ENCODE measurements at regions not wholly inside any gene's neighbourhood (a gene's known extent, or its start where the extent isn't known, plus 50 kb on each side); places are given as distances from the start of the nearest gene placed in this dataset.

- TF ChIP-seq EP300 (IDR thresholded peaks at IDR 0.05) (no peak), POLR2AphosphoS5 (IDR thresholded peaks at IDR 0.05) (no peak)
- Histone ChIP-seq H3K36me3 (no peaks in the 10 kb centered on the region), H3K9me3 (no peaks in the 10 kb centered on the region), H3K27me3 (peaks cover 0 to 9% (median 0%) of the 10 kb centered on the region in 4 donors), H3K4me1 (no peaks in the 10 kb centered on the region), H3K27ac (replicated peaks in 1 of 4) (no peak overlapping the region), H3K4me3 (no peak overlapping the region)
- intact Hi-C loops (cut with DNase I): no loop called here
- peak; percentile 90 for DNase-seq (ENCODE audit: extremely low spot score)
- 78% methylated on average over 7 of the region's 7 CpGs for WGBS
Measured at GRCh38 chr11:134607963-134608750, 196.1 kb upstream of the B3GAT1 start.

- TF ChIP-seq POLR2A (IDR thresholded peaks at IDR 0.05; ENCODE audit: low read depth): no peak
- no peak for TF ChIP-seq CTCF (IDR thresholded peaks at IDR 0.05)
- TF ChIP-seq EP300 (IDR thresholded peaks at IDR 0.05): no peak
- TF ChIP-seq POLR2AphosphoS5 (IDR thresholded peaks at IDR 0.05): no peak
- Histone ChIP-seq H3K27me3 (peaks cover 0 to 8% (median 0%) of the 10 kb centered on the region in 4 donors), H3K4me3 (no peak overlapping the region), H3K27ac (replicated peaks in 1 of 4) (no peak overlapping the region), H3K36me3 (no peaks in the 10 kb centered on the region), H3K4me1 (no peaks in the 10 kb centered on the region), H3K9me3 (no peaks in the 10 kb centered on the region)
- intact Hi-C loops (cut with DNase I): no loop called here
- 75% methylated on average over 6 of the region's 6 CpGs for WGBS
- DNase-seq (ENCODE audit: extremely low spot score): peak; percentile 80
Measured at GRCh38 chr11:134606251-134606650, 194.2 kb upstream of the B3GAT1 start.

- TF ChIP-seq POLR2A (IDR thresholded peaks at IDR 0.05; ENCODE audit: low read depth) (no peak), EP300 (IDR thresholded peaks at IDR 0.05) (no peak), CTCF (IDR thresholded peaks at IDR 0.05) (no peak), POLR2AphosphoS5 (IDR thresholded peaks at IDR 0.05) (no peak)
- intact Hi-C loops (cut with DNase I): no loop called here
- DNase-seq (ENCODE audit: extremely low spot score): peak; percentile 70
- no peaks in the 10 kb centered on the region for H3K4me1 ChIP-seq
- no peak overlapping the region for H3K4me3 ChIP-seq
- H3K9me3 ChIP-seq: no peaks in the 10 kb centered on the region
- no peaks in the 10 kb centered on the region for H3K36me3 ChIP-seq
- peaks cover 0 to 8% (median 0%) of the 10 kb centered on the region in 4 donors for H3K27me3 ChIP-seq
- WGBS: 75% methylated on average over 3 of the region's 3 CpGs
- H3K27ac ChIP-seq (replicated peaks in 1 of 4): no peak overlapping the region
Measured at GRCh38 chr11:134604886-134605285, 192.8 kb upstream of the B3GAT1 start.

- no peaks in the 10 kb centered on the region for H3K36me3 ChIP-seq
- 27% methylated on average over 3 of the region's 6 CpGs for WGBS
- H3K9me3 ChIP-seq: no peaks in the 10 kb centered on the region
- no peak for DNase-seq (ENCODE audit: extremely low spot score)
- peaks cover 0 to 10% (median 0%) of the 10 kb centered on the region in 4 donors for H3K27me3 ChIP-seq
- TF ChIP-seq CTCF (IDR thresholded peaks at IDR 0.05) (no peak), POLR2AphosphoS5 (IDR thresholded peaks at IDR 0.05) (no peak), POLR2A (IDR thresholded peaks at IDR 0.05; ENCODE audit: low read depth) (no peak), EP300 (IDR thresholded peaks at IDR 0.05) (no peak)
- H3K4me1 ChIP-seq: no peaks in the 10 kb centered on the region
- no peak overlapping the region for H3K4me3 ChIP-seq
- H3K27ac ChIP-seq (replicated peaks in 1 of 4): no peak overlapping the region
- intact Hi-C loops (cut with DNase I): no loop called here
Measured at GRCh38 chr11:134599299-134599771, 187.3 kb upstream of the B3GAT1 start.

- H3K4me3 ChIP-seq: no peak overlapping the region
- 78% methylated on average over 5 of the region's 5 CpGs for WGBS
- H3K27me3 ChIP-seq: peaks cover 0 to 10% (median 0%) of the 10 kb centered on the region in 4 donors
- intact Hi-C loops (cut with DNase I): no loop called here
- H3K4me1 ChIP-seq: no peaks in the 10 kb centered on the region
- no peak for TF ChIP-seq EP300 (IDR thresholded peaks at IDR 0.05)
- no peak for TF ChIP-seq POLR2A (IDR thresholded peaks at IDR 0.05; ENCODE audit: low read depth)
- TF ChIP-seq POLR2AphosphoS5 (IDR thresholded peaks at IDR 0.05): no peak
- no peak for TF ChIP-seq CTCF (IDR thresholded peaks at IDR 0.05)
- no peak for DNase-seq (ENCODE audit: extremely low spot score)
- H3K9me3 ChIP-seq: peaks cover 0 to under 1% (median 0%) of the 10 kb centered on the region in 4 donors
- no peak overlapping the region for H3K27ac ChIP-seq (replicated peaks in 1 of 4)
- no peaks in the 10 kb centered on the region for H3K36me3 ChIP-seq
Measured at GRCh38 chr11:134598368-134598767, 186.3 kb upstream of the B3GAT1 start.

All from esophagus muscularis mucosa (tissue), 4 donors.